Ovary (tissue), 7 donors: ENCODE measurements at regions not wholly inside any gene's neighbourhood (a gene's known extent, or its start where the extent isn't known, plus 50 kb on each side); places are given as distances from the start of the nearest gene placed in this dataset.

Source experiments
- DNase-seq, 5 donors: peaks; one replicate each; pipeline ENCODE4 v3.0.0-alpha.2; 2019 to 2020
- H3K27ac ChIP-seq, 2 donors: fragments of 200-600 bp; one replicate each; pipeline versions ENCODE4 v1.5.1 to v1.8.0; 2019 to 2022
- H3K27me3 ChIP-seq: fragments of 200-600 bp; one replicate; pipeline ENCODE4 v1.8.0; 2022
- H3K36me3 ChIP-seq: fragments of 200-600 bp; sonication (generic); one replicate; pipeline ENCODE4 v1.5.1; 2019
- H3K4me1 ChIP-seq: one replicate; pipeline ENCODE4 v1.8.1; 2013; ENCODE audit warnings: mild to moderate bottlenecking, moderate library complexity; ENCODE audit not compliant: insufficient read depth
- H3K4me3 ChIP-seq: fragments of 200-600 bp; sonication (generic); one replicate; pipeline ENCODE4 v1.5.1; 2017
- H3K9me3 ChIP-seq, 2 donors: fragments of 200-600 bp in 1 of 2; sonication (generic) in 1 of 2; one replicate each; pipeline versions ENCODE4 v1.5.1 to v1.8.1; 2013 to 2019; ENCODE audit warnings: mild to moderate bottlenecking in 1 of 2, moderate library complexity in 1 of 2
- EP300 ChIP-seq: sonication (generic); formaldehyde crosslinking; IDR thresholded peaks from one replicate; pipeline ENCODE4 v1.6.1; 2017; ENCODE audit warnings: antibody characterized with exemption
- POLR2A ChIP-seq: fragments of 450-650 bp; IDR thresholded peaks from one replicate; pipeline ENCODE4 v1.6.1; 2017; ENCODE audit warnings: antibody characterized with exemption, mild to moderate bottlenecking, moderate library complexity
- WGBS, 3 donors: extraction: QIAGEN DNeasy Blood & Tissue Kit in 1 of 3; methylation state at CpG; one replicate each; pipeline versions ENCODE4 v1.1.5 to v1.1.7; 2013 to 2017; 5-methylcytosine and 5-hydroxymethylcytosine counted together
- intact Hi-C, 4 donors: fragments of 100-400 bp; cut with DNase I; formaldehyde crosslinking; loops; one replicate each; pipeline versions ENCODE4 v1.11.0 to v1.15.1; 2022 to 2023
- TF ChIP-seq, protein P1 (sequence below), 3 donors: fragments of 450-650 bp in 2 of 3; fragments of 200-600 bp in 1 of 3; IDR thresholded peaks; one replicate each; pipeline versions ENCODE4 v1.5.1 to v1.8.0; 2016 to 2022; ENCODE audit warnings: antibody characterized with exemption in 3 of 3, mild to moderate bottlenecking in 1 of 3
- donor health status: DM: no; HTN: no; CAD: no; lungs with moderate emphysema.
- donor health status: DM: no; HTN: no; CAD: no.
- donor health status: Bipolar disorder and iron deficiency.
- donor health status: DM: no; HTN: no; CAD: no.
- donor health status: DM: yes; HTN: yes; CAD: no.

- Histone ChIP-seq H3K27me3 (no peaks in the 10 kb centered on the region), H3K27ac (no peak overlapping the region), H3K9me3 (peaks cover 0 to 5% of the 10 kb centered on the region in 2 donors), H3K36me3 (no peaks in the 10 kb centered on the region), H3K4me1 (no peaks in the 10 kb centered on the region), H3K4me3 (no peak overlapping the region)
- TF ChIP-seq, protein P1, sequence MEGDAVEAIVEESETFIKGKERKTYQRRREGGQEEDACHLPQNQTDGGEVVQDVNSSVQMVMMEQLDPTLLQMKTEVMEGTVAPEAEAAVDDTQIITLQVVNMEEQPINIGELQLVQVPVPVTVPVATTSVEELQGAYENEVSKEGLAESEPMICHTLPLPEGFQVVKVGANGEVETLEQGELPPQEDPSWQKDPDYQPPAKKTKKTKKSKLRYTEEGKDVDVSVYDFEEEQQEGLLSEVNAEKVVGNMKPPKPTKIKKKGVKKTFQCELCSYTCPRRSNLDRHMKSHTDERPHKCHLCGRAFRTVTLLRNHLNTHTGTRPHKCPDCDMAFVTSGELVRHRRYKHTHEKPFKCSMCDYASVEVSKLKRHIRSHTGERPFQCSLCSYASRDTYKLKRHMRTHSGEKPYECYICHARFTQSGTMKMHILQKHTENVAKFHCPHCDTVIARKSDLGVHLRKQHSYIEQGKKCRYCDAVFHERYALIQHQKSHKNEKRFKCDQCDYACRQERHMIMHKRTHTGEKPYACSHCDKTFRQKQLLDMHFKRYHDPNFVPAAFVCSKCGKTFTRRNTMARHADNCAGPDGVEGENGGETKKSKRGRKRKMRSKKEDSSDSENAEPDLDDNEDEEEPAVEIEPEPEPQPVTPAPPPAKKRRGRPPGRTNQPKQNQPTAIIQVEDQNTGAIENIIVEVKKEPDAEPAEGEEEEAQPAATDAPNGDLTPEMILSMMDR (IDR thresholded peaks at IDR 0.05) = no peak
- TF ChIP-seq POLR2A (no peak), EP300 (no peak)
- no peak for DNase-seq
- intact Hi-C loops = loop anchor here in 3 of 4 donors (10.0 kb wide), 3 partner anchors 283 to 713 kb away; partner anchors contain the start of gene SALL4 (in 1 of the 3)
Measured at GRCh38 chr20:52087471-52087870, 104.1 kb downstream of the ZFP64 start.

GRCh38 chr20:52086878-52087277, 104.7 kb downstream of the ZFP64 start:
- H3K27ac ChIP-seq = no peak overlapping the region
- TF ChIP-seq POLR2A = no peak
- TF ChIP-seq, protein P1 (IDR thresholded peaks at IDR 0.05) = no peak
- TF ChIP-seq EP300 = no peak
- DNase-seq = no peak
- H3K36me3 ChIP-seq = no peaks in the 10 kb centered on the region
- intact Hi-C loops = loop anchor here in 3 of 4 donors (10.0 kb wide), 3 partner anchors 282 to 712 kb away; partner anchors contain the start of gene SALL4 (in 1 of the 3)
- H3K4me3 ChIP-seq = no peak overlapping the region
- peaks cover 0 to 5% of the 10 kb centered on the region in 2 donors for H3K9me3 ChIP-seq
- H3K27me3 ChIP-seq = no peaks in the 10 kb centered on the region
- H3K4me1 ChIP-seq = no peaks in the 10 kb centered on the region

DNA sequence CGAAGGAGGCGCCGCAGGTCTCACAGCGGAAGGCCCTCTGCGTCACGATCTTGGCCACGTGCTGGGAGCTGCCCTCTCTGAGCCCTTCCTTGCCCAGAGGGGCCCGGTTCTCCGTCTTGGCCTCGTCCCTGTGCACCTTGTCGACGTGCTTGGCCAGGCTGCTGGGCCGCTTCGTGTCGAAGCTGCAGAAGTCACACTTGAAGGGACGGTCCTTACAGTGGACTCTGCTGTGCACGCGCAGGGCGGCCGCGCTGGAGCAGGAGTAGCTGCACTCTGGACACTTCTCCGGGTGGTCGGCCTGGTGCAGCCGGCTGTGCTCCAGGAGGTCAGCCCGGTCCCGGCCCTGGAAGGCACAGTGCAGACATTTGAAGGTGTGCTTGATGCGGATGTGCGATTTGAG, 106.9 kb downstream of the ZFP64 start:
- WGBS, 3 donors = 94 to 96% (median 96%) methylated on average over 28 of the region's 28 CpGs

DNA sequence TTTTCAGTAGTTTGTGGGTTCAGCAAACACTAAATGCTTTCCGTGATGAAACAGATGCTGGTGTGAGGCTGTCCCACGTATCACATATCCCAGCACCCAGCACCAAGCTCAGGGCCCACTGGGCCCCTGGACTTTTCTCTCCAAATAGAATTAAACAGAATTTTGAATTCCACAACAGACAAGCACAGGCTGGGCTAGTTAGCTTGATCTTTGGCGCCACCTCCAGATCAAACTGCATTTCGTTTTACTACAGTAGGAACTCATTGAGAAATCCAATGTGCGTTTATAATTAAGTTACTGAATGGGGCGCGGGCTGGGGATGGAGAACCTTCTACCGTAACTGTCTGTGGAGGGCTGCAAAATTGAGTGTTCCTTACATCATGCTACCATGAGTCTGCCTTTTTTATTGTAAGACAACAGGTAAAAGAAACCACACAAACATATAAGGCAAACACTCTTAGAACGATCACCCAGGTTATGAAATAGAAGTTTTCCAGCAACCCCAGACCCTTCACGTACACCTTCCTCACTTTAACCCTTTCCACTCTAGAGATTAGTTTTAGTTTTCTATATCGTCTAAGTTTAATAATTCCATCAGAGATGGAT, 107.8 kb downstream of the ZFP64 start:
- no peaks in the 10 kb centered on the region for H3K4me1 ChIP-seq
- peak; percentile 54 to 69 (median 61) for DNase-seq
- H3K4me3 ChIP-seq = no peak overlapping the region
- TF ChIP-seq, protein P1 (IDR thresholded peaks at IDR 0.05) = peak in 2 of 3 donors; percentile 21 to 46
- TF ChIP-seq EP300 (no peak), POLR2A (no peak)
- 29 to 31% (median 30%) methylated on average over 11 of the region's 11 CpGs for WGBS, 3 donors
- intact Hi-C loops = loop anchor here in 3 of 4 donors (5.0 to 10.0 kb wide), 5 partner anchors 279 to 709 kb away; partner anchors contain the start of gene SALL4 (in 1 of the 3)
- H3K27ac ChIP-seq = no peak overlapping the region
- no peaks in the 10 kb centered on the region for H3K36me3 ChIP-seq
- peaks cover 0 to 5% of the 10 kb centered on the region in 2 donors for H3K9me3 ChIP-seq
- H3K27me3 ChIP-seq = no peaks in the 10 kb centered on the region

More for the DNA sequence above, 106.9 kb downstream of the ZFP64 start:
- Histone ChIP-seq H3K27me3 (no peaks in the 10 kb centered on the region), H3K4me1 (no peaks in the 10 kb centered on the region), H3K36me3 (no peaks in the 10 kb centered on the region), H3K4me3 (no peak overlapping the region), H3K27ac (no peak overlapping the region), H3K9me3 (peaks cover 0 to 5% of the 10 kb centered on the region in 2 donors)
- intact Hi-C loops = loop anchor here in 3 of 4 donors (5.0 to 10.0 kb wide), 5 partner anchors 280 to 710 kb away; partner anchors contain the start of gene SALL4 (in 1 of the 3)
- no peak for DNase-seq
- TF ChIP-seq, protein P1 (IDR thresholded peaks at IDR 0.05) = no peak
- TF ChIP-seq EP300 (no peak), POLR2A (no peak)
